NCI-H82 treated with DMSO at 0.1 percent for 48 hours (cell line): ENCODE measurements at regions not wholly inside any gene's neighbourhood (a gene's known extent, or its start where the extent isn't known, plus 50 kb on each side); places are given as distances from the start of the nearest gene placed in this dataset.
"Not testable (repeated sequence)": the region's sequence is repeated elsewhere in the genome, so short reads cannot be mapped to it uniquely, and the experiment has no call there.

Experiments
- DNase-seq: peaks from one replicate; lab custom pipeline; 2025; ENCODE audit not compliant: unreplicated experiment; lab: John Stamatoyannopoulos, UW

DNA sequence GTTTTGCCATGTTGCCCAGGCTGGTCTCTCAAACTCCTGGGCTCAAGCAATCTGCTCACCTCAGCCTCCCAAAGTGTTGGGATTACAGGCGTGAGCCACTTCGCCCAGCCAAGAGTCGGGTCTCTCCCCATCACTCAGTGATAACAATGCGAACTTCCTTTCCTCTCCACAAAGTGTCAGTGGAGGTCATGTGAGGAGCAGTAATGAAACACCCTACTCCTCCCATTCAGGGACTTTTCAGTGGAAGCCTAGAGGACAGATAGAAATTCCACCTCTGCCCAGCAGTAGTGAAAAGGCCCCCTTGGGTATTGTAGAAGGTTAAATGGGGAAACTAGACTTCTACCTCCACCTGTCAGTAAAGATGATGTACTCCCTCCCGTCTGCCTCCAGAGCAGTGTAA, 141.9 kb upstream of the STK26 start:
- no peak for DNase-seq

DNA sequence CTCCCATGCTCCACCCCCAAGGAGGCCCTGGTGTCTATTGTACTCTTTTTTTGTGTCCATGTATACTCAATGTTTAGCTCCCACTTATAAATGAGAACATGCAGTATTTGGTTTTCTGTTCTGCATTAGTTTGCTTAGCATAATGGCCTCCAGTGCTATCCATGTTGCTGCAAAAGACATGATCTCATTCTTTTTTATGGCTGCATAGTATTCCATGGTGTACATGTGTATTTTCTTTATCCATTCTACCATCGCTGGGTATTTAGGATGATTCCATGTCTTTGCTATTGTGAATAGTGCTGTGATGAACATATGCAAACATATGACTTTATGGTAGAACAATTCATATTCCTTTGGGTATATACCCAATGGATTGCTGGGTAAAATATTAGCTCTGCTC, 138.1 kb upstream of the STK26 start:
- DNase-seq, result not testable (repeated sequence)

DNA sequence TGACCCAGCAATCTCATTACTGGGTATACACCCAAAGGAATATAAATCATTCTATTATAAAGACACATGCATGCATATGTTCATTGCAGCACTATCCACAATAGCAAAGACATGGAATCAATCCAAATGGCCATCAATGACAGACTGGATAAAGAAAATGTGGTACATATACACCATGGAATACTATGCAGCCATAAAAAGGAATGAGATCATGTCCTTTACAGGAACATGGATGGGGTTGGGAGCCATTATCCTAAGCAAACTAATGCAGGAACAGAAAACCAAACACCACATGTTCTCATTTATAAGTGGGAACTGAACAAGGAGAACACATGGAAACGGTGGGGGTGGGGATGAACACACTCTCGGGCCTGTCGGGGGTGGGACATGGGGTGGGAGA, 129.2 kb upstream of the STK26 start:
- not testable (repeated sequence) for DNase-seq

DNA sequence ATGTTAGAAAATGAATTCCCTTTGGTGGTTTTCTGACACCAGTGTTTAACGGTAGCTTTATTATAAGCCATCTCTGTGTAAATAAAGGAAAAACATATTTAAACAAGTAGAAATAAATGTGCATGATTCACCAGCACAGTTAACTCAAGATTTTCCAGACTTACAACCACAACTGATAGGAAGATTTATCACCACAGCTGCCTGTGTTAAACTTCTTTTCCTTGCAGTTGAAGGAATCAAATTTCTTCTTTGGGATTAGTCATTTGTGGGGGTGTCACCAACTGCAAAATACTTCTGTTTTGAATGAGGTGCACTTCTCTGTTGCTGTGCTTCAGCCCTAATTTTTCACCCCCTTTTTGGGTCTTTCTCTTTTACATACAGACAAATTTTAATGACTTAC, 128.1 kb upstream of the STK26 start:
- DNase-seq, result no peak

DNA sequence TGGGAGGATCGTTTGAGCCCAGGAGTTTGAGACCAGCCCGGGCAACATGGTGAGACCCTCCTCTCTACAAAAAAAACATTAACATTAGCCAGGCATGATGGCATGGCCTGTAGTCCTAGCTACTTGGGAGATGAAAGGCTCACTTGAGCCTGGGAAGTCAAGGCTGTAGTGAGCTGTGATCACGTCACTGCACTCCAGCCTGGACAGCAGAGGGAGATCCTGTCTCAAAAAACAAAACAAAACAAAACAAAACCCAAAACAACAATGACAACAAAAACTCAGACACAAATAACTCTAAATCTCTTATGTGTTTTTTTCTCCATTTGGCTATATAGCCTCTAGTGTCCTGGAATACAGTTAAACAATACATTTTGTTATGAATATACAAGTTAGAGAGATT, 127.3 kb upstream of the STK26 start:
- no peak for DNase-seq

DNA sequence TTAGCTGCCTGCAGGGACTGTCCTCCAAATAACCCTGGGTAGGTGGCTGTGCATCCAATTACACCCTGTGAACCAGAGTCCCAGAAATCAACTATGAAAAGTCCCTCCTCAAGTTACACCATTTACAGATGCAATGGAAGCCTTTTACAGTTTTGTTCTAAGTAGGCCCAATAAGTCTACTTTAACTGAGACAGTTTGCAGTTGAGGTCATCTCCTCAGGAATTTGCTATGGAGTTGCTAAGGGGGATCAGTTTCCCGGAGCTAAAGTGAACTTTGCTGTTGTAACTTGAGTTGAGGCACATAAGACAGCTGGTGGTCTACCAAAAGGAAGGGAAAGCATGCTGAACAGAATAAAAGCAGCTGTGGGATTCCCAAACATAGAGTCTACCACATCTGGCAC, 121.6 kb upstream of the STK26 start:
- DNase-seq, result no peak

DNA sequence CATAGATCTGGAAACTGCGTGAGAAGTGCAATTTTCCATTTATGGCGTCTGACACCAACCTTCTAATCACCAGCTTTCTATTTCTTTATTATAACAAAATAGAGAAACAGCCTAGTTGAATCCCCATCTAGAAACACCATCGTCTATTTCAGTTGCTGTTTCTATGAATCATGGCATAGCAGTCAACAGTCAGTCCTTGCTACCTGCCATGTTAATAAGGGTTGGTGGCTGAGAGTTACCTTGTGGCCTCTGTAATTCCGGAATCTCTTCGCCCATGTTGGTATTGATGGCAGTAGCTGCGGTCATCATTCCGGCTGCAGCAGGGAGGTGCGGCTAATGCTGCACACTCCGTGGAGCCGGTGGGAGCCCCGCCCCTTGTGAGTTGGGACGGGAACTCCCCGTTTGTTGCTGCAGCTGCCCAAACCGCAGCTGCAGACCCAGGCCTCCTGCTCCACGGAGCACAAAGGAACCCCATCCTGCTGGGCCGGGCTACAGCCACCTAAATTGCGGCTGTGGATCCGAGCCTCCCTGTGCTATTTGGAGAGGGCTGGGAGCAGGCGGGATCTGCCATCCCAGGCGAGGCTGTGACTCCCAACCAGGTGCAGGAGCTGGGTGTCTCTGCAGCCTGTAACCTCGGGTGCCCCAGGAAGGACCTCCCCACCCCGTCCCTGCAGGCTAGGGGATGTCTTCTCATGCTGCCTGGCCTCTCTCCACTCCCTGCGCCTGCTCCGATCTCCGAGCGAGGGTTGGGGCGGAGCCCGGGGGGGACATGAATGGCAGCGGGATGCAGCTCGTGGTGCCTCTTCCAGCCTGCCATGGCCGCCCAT, 115.4 kb upstream of the STK26 start:
- DNase-seq, result no peak

DNA sequence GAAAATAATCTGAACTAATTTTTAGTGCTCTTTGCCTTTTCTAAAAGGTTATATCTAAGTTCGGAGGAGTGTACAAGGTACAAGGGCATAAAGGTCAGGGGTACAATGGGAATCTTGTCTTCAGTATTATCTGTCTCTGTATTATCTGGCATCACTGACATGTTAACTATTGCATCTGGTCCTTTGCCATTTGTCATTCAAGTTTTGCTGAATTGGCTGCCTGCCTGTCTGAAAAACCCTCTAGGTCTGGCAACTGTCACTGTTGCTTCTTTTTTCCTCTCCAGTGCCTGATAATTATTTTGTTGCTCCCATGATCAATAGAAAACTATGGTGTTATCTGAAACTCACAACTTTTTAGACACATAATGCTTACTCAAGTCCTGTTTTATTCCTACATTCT, 112.5 kb upstream of the STK26 start:
- no peak for DNase-seq

DNA sequence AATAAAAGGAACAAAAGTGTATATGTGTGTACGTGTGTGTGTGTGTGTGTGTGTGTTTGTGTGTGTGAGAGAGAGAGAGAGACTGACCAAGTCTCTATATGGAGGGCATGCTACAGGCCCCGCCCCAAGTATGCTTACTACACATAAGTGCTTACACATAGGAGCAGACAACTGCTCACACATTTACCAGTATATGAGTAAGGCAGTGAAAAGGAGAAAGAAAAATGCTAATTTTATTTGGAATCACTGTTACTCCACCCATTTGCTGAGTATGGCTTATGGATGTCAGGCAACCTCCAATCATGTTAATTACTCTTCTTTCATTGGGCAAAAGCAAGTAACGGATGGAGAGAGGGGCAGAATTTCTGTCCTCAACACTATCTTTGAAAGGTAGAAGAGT, 107.6 kb upstream of the STK26 start:
- DNase-seq, result no peak

DNA sequence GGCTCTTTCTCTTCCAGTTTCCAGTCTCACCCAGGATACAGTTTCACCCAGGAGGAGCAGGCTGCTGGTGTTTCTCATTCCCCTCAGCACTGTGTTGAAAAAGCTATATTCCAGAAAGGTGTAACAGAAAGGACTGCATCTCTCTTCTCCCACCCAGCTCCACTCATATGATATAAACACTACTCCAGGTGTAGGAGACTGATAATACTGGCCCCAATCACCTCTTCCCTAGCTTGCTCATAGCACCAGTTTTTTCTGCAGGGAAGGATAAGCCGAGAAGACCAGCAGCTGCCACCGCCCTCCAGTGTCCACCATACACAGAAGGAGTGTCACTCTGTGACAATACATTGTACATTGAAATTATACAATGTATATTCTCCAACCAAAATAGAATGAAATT, 105.5 kb upstream of the STK26 start:
- no peak for DNase-seq

DNA sequence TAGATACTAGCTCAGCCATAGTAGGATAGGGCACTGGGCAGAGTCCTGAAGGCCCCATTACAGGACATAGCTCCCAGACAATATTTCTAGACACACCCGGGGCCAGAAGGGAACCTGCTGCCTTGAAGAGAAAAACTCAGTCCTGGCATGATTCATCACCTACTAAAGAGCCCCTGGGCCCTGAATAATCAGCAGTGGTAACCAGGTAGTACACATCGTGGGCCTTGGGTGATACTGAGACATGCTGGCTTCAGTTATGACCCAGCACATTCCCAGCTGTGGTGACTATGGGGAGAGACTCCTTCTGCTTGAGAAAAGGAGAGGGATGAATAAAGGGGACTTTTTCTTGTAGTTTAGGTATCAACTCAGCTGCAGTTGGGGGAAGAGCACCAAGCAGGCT, 104.3 kb upstream of the STK26 start:
- no peak for DNase-seq

DNA sequence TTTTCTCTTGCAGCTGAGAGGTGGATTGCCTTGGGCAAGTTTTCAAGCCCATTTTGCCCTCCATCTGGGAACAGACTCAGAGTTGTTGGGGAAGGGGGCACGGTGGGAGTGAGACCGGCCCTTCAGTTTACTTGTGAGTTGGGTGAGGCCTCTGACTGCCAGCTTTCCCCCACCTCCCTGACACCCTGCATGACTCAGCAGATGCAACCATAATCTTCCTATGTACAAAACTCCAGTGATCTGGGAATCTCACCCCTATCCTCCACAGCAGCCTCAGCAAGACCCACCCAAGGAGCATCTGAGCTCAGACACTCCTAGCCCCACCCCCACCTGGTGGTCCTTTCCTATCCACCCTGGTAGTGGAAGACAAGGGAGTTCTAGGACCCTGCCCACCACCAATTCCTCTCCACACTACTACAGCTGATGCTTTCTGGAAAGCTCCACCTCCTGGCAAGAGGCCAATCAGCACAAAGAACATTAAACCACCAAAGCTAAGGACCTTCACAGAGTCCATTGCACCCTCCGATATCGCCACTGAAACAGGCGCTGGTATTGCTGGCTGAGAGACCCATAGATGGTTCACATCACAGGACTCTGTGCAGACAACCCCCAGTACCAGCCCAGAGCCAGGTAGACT, 99.4 kb upstream of the STK26 start:
- no peak for DNase-seq

DNA sequence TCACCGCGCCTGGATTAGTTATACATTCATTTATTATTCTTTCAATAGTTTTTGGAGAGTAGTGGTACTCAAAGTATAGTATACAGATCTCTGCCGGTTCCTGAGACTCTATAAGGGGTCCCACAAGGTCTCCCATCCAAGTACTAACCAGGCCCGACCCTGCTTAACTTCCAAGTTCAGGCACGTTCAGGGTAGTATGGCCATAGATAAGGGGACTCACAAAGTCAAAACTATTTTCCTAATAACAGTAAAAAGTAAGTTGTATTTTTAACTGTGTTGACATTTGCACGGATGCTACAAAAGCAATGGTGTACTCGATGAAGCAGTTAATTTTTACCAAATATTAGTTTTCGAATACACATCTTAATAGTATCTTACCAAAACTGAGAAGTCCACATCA, 84.4 kb upstream of the STK26 start:
- no peak for DNase-seq

DNA sequence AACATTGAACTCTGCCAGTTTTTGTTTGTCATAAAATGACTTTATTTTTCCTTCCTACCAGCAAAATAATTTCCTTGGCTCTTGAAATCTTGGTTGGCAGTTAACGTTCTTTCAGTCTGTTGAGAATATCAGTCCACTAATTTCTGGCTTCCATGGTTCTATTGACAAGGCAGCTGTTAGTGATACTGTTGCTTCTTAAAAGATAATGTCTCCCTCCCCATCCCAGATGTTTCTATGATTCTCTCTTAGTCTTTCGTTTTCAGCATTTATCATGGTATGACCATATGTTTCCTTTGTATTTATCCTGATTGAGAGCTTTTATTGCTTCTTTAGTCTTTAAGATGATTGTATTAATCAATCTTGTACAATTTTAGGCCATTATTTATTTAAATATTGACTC, 81.1 kb upstream of the STK26 start:
- DNase-seq, result no peak

DNA sequence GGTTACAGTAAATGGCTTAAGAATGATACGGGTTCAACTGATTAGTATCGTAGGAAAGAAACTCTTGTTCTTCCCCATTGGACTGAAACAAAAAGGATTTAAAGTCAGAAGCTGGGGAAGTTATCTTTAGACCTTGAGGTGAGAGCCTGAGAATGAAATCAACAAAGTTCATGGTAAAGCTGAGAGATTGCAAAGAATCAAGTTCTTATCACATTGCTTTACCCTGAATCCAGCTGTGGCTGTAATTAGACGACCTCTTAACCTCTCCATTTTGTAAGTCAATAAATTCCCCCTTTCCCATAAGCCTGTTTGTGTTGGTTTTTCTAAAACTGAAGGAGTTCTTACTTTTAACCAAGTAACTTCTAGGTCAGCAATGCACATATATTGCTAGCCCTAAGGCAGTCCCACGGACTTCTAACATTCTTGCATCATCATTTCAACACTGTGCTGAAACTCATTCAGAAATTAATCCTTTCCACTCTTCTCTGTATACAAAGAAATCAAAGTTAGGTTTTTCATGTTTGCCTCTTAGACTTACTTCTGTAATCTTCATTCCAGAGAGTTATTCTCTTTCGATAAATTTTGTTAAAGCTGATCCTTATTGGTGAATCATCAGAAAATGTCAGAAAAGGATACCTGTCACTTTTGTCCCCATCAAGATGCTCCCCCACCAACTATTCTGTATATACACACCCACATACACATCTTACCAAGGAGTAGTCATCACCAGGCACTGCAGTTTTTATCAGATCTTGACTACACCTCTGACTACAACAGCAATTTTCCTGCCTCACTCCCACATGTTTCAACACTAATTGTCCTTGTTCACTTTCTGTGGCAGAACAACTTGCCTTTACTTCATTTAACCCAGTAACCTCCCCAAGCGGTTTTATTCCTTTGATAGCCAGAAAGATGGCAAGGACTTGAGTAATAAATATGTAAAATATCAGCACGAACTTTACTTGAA, 77.9 kb upstream of the STK26 start:
- DNase-seq, result no peak

DNA sequence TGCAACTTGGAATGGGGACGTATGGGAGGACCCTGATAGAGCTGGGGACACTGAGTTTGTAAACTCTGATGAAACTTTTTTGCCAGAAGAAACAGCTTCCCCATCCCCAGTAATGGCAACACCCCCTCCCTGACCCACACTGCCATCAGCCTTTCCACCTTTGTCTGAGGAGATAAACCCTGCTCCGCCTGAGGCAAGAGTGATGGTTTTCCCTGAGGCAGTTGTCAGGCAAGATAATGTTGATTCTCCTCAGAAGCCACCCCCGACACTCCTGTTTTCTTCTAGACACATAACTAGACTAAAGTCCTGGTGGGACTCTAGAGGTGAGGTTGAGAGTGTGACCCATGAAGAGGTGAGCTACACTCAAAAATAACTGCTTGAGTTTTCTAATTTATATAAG, 71.9 kb upstream of the STK26 start:
- DNase-seq, result no peak

DNA sequence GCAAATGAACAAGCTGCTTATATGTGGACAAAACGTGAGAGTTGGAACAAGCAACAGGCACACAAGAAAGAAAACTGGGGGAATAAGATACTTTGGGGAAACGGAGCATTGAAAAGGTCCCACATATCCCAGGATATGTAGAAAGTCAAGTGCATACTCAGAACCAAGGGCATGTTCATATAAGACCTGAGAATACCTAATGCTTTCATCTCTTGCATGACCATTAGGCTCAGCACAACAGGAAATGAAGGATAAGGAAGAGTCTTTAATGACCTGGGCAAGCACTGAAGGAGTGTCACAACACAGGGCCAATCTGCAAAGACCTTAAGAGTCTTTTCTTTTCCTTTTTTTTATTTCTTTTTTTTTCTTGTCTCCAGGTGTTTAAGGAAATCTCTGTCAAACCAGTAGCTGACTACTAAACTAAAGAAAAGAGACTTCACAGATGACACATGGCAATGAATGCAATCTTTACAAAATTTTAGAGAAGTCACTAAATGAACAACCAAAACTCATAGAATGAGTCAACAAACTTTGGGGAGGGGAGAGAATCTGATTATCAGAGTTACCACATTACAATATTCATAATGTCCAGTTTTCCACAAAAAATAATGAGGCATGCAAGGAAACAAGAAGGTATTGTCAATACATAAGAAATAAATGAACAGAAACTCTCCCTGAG, 67.9 kb upstream of the STK26 start:
- DNase-seq, result no peak

DNA sequence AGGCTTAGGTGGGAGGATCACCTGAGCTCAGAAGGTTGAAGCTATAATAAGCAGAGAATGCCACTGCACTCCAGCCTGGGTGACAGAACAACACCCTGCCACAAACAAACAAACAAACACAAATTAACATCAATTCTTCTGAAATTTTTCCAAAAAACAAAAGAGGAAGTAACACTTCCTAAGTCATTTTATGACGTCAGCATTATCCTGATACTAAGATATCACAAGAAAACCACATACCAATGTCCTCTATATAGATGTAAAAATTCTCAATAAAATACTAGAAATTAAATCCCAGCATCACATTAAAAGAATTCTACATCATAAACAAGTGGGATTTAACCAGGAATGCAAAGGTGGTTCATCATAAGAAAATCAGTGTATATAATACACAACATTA, 64.4 kb upstream of the STK26 start:
- no peak for DNase-seq

DNA sequence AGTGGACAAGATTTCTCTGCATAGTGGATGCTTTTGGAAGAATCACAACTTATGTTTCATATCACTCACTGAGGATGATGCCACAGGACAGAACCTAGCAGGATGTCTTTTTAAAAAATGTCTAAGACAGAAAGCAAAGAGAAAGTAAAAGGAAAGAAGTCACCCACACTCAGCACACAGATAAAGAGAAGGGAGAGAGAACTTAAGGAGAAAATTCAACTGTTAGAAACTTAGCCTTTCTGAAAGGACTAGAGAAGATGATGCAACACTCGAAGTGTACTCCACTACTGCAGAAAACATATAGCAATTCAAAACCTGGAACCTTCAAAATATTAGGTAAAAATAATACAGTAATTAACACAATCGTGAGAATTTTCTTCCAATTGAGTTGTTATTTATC, 52.8 kb upstream of the STK26 start:
- DNase-seq, result no peak
